Panc1 (cell line): ENCODE measurements at regions not wholly inside any gene's neighbourhood (a gene's known extent, or its start where the extent isn't known, plus 50 kb on each side); places are given as distances from the start of the nearest gene placed in this dataset.

Experiments
- ATAC-seq: fragments of 200-7000 bp; cut with Tn5 transposase; 2 replicates; pipeline ENCODE4 v1.9.1; 2020; ENCODE audit warnings: mild to moderate bottlenecking, moderate library complexity
- BruUV-seq: library from RNA; stranded (reverse); fragments of 400-500 nt; replicated peaks from 2 replicates; lab custom pipeline; 2021; lab: Mats Ljungman, UMichigan
- CTCF ChIA-PET: fragments of 300-600 bp; sonication (Branson Sonifier 250); formaldehyde crosslinking; loops from one replicate; lab custom pipeline; 2022; ENCODE audit warnings: antibody characterized with exemption; lab: Charles Lee
- POLR2A ChIA-PET: fragments of 300-600 bp; sonication (Branson Sonifier 250); formaldehyde crosslinking; loops from one replicate; lab custom pipeline; 2022; ENCODE audit warnings: antibody characterized with exemption; lab: Charles Lee
- DNase-seq: peaks from one replicate; pipeline ENCODE4 v3.0.0-alpha.2; 2010; ENCODE audit warnings: low read depth, low spot score
- H3K27ac ChIP-seq: 2 replicates; pipeline ENCODE4 v1.5.1; 2011; ENCODE audit warnings: mild to moderate bottlenecking, low read length, inconsistent platforms
- H3K27me3 ChIP-seq: fragments of 200-500 bp; sonication (Bioruptor generic); 2 replicates; pipeline ENCODE4 v1.6.0; 2014; ENCODE audit warnings: low read length, inconsistent platforms; ENCODE audit not compliant: control insufficient read depth, insufficient read depth
- H3K36me3 ChIP-seq: fragments of 200-500 bp; sonication (Bioruptor generic); 2 replicates; pipeline ENCODE4 v1.5.1; 2014; ENCODE audit warnings: inconsistent platforms, mild to moderate bottlenecking, low read length, moderate library complexity; ENCODE audit not compliant: control insufficient read depth, insufficient read depth
- H3K4me1 ChIP-seq: 2 replicates; pipeline ENCODE4 v1.5.1; 2011; ENCODE audit warnings: inconsistent platforms, mild to moderate bottlenecking, low read length, moderate library complexity; ENCODE audit not compliant: control insufficient read depth, insufficient read depth
- H3K4me3 ChIP-seq, 2 experiments: 2 replicates each; pipeline ENCODE4 v1.5.1; 2011 to 2012; ENCODE audit warnings: low read depth in 2 of 2, low read length in 2 of 2, mild to moderate bottlenecking in 2 of 2, inconsistent platforms in 1 of 2, moderate library complexity in 1 of 2
- H3K9me3 ChIP-seq: fragments of 200-500 bp; sonication (Bioruptor generic); 2 replicates; pipeline ENCODE4 v1.5.1; 2014; ENCODE audit warnings: low read depth, mild to moderate bottlenecking, inconsistent platforms, low read length, moderate library complexity; ENCODE audit not compliant: control insufficient read depth, insufficient read depth
- POLR2AphosphoS5 ChIP-seq: IDR thresholded peaks from 2 replicates; pipeline ENCODE4 v1.6.1; 2012; ENCODE audit warnings: mild to moderate bottlenecking, low read depth, low read length, moderate library complexity
- SIN3A ChIP-seq: IDR thresholded peaks from 2 replicates; pipeline ENCODE4 v1.6.1; 2012; ENCODE audit warnings: low read depth, mild to moderate bottlenecking, low read length, moderate library complexity, borderline replicate concordance; ENCODE audit not compliant: insufficient read depth
- TCF7L2 ChIP-seq: IDR thresholded peaks from 2 replicates; pipeline ENCODE4 v1.6.1; 2011; ENCODE audit warnings: mild to moderate bottlenecking, low read depth, low read length, inconsistent platforms
- in situ Hi-C: cut with HindIII; loops from 2 replicates; pipeline ENCODE4 v1.10.0; 2016; ENCODE audit warnings: low sequenced_read_pairs, low pct_unique_long_range_greater_than_20kb
- intact Hi-C: fragments of 100-400 bp; cut with micrococcal nuclease; formaldehyde crosslinking; loops from one replicate; pipeline ENCODE4 v1.10.0; 2022; ENCODE audit not compliant: unreplicated experiment
- TF ChIP-seq, protein P1 (sequence below), 2 experiments: IDR thresholded peaks; 2 replicates each; pipeline ENCODE4 v1.6.1; 2011 to 2012; ENCODE audit warnings: low read depth in 2 of 2, control low read depth in 1 of 2, low read length in 1 of 2, mild to moderate bottlenecking in 1 of 2, moderate library complexity in 1 of 2; ENCODE audit not compliant: insufficient read depth in 1 of 2
- TF ChIP-seq, protein P2 (sequence below): fragments of 450-650 bp; IDR thresholded peaks from 2 replicates; pipeline ENCODE4 v1.5.1; 2017; ENCODE audit warnings: mild to moderate bottlenecking

DNA sequence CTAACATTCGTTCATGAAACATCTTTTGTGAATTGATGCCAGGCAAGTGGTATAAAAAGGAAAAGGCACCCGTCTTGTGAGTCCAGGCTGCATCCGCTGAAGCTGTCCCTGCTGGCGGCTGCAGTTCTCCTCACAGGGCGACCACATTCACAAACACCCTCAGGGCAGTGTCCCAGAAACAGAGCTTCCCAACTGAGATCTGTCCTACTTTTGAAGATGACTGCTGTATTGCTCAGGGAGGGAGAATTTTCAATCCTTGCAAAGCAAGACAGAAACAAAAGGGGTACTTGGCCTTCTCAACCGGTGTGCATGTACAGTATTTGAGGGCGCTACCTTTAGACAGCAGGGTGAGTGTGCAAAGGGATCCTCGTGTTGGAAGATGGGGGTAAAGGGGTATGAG is 316.1 kb downstream of the GADD45G start:
- ChIA-PET POLR2A (no interaction called here), CTCF (no interaction called here)
- intact Hi-C loops, result loop anchor here (10.0 kb wide), 1 partner anchor 316 kb away; the partner anchor contains the start of gene GADD45G
- Histone ChIP-seq H3K4me1 (no peaks in the 10 kb centered on the region), H3K27ac (no peak overlapping the region), H3K27me3 (no peaks in the 10 kb centered on the region), H3K36me3 (no peaks in the 10 kb centered on the region), H3K4me3 (no peak overlapping the region), H3K9me3 (no peaks in the 10 kb centered on the region)
- ATAC-seq, result no peak
- TF ChIP-seq POLR2AphosphoS5 (no peak), SIN3A (no peak), TCF7L2 (no peak)
- TF ChIP-seq, protein P1, sequence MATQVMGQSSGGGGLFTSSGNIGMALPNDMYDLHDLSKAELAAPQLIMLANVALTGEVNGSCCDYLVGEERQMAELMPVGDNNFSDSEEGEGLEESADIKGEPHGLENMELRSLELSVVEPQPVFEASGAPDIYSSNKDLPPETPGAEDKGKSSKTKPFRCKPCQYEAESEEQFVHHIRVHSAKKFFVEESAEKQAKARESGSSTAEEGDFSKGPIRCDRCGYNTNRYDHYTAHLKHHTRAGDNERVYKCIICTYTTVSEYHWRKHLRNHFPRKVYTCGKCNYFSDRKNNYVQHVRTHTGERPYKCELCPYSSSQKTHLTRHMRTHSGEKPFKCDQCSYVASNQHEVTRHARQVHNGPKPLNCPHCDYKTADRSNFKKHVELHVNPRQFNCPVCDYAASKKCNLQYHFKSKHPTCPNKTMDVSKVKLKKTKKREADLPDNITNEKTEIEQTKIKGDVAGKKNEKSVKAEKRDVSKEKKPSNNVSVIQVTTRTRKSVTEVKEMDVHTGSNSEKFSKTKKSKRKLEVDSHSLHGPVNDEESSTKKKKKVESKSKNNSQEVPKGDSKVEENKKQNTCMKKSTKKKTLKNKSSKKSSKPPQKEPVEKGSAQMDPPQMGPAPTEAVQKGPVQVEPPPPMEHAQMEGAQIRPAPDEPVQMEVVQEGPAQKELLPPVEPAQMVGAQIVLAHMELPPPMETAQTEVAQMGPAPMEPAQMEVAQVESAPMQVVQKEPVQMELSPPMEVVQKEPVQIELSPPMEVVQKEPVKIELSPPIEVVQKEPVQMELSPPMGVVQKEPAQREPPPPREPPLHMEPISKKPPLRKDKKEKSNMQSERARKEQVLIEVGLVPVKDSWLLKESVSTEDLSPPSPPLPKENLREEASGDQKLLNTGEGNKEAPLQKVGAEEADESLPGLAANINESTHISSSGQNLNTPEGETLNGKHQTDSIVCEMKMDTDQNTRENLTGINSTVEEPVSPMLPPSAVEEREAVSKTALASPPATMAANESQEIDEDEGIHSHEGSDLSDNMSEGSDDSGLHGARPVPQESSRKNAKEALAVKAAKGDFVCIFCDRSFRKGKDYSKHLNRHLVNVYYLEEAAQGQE (IDR thresholded peaks at IDR 0.05; ENCODE audit: insufficient read depth in 1 of 2, low read depth in 2 of 2, low read length in 1 of 2), result no peak
- TF ChIP-seq, protein P2, sequence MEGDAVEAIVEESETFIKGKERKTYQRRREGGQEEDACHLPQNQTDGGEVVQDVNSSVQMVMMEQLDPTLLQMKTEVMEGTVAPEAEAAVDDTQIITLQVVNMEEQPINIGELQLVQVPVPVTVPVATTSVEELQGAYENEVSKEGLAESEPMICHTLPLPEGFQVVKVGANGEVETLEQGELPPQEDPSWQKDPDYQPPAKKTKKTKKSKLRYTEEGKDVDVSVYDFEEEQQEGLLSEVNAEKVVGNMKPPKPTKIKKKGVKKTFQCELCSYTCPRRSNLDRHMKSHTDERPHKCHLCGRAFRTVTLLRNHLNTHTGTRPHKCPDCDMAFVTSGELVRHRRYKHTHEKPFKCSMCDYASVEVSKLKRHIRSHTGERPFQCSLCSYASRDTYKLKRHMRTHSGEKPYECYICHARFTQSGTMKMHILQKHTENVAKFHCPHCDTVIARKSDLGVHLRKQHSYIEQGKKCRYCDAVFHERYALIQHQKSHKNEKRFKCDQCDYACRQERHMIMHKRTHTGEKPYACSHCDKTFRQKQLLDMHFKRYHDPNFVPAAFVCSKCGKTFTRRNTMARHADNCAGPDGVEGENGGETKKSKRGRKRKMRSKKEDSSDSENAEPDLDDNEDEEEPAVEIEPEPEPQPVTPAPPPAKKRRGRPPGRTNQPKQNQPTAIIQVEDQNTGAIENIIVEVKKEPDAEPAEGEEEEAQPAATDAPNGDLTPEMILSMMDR, result no peak
- no TSS peak for BruUV-seq
- in situ Hi-C loops, result no loop called here
- DNase-seq, result no peak

DNA sequence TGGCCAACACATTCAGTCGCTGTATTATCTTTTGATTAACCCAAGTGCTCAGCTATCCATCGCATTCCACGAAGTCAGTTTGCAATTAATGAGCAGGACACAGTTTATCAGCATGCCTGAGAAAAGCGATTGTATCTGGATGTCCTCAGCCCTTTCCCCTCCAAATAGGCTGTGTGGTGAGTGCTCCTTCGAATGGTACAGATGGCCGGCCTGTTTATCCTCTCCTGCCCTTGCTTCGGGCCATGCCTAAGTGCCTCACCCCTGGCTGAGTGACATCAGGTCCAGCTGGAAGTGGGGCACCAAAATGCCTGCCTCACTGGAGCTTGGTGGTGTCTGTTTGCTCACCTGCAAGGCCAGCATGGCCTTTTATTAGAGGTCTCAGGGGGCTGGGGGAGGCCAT is 317.3 kb downstream of the GADD45G start:
- DNase-seq (no peak), ATAC-seq (no peak)
- in situ Hi-C loops (no loop called here), intact Hi-C loops (loop anchor here (10.0 kb wide), 1 partner anchor 317 kb away; the partner anchor contains the start of gene GADD45G)
- H3K9me3 ChIP-seq, result no peaks in the 10 kb centered on the region
- no TSS peak for BruUV-seq
- H3K4me3 ChIP-seq, result no peak overlapping the region
- CTCF ChIA-PET, result no interaction called here
- POLR2A ChIA-PET, result no interaction called here
- no peaks in the 10 kb centered on the region for H3K4me1 ChIP-seq
- H3K36me3 ChIP-seq, result no peaks in the 10 kb centered on the region
- TF ChIP-seq, protein P1 (IDR thresholded peaks at IDR 0.05; ENCODE audit: insufficient read depth in 1 of 2, low read depth in 2 of 2, low read length in 1 of 2), result no peak
- TF ChIP-seq TCF7L2, result no peak
- TF ChIP-seq, protein P2, result no peak
- TF ChIP-seq SIN3A, result no peak
- no peak for TF ChIP-seq POLR2AphosphoS5
- H3K27ac ChIP-seq, result no peak overlapping the region
- H3K27me3 ChIP-seq, result no peaks in the 10 kb centered on the region
